ENCODE measurements at regions not wholly inside any gene's neighbourhood (a gene's known extent, or its start where the extent isn't known, plus 50 kb on each side); places are given as distances from the start of the nearest gene placed in this dataset.

DNA sequence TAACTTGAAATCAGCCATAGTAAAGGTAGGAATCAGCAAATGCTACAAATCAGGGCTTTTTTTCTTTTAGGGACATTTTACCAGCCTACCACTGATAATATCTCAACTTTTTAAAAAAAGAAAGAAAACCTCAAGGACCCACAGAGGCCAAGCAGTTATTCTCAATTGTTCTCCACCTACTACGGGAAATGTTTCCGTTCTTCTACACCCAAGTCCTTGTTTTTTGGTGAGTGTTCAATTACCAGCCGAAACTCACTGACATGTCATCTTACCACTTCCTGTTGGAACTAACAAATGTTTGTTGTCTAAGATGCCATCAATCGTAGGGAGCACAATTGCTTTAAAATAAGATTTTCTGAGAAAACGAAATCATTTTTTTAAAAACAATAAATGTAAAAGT, 50.2 kb upstream of the CDK1 start:
- intact Hi-C loops (cut with DNase I, micrococcal nuclease) = no loop called here
- DNase-seq (no peak), ATAC-seq (no peak)
- Histone ChIP-seq H3K36me3 (ENCODE audit: low read depth) (no peaks in the 10 kb centered on the region), H3K4me1 (ENCODE audit: low read depth) (no peaks in the 10 kb centered on the region), H3K4me3 (no peak overlapping the region), H3K9me3 (no peaks in the 10 kb centered on the region)
- no peak for TF ChIP-seq CTCF (IDR thresholded peaks at IDR 0.05)

DNA sequence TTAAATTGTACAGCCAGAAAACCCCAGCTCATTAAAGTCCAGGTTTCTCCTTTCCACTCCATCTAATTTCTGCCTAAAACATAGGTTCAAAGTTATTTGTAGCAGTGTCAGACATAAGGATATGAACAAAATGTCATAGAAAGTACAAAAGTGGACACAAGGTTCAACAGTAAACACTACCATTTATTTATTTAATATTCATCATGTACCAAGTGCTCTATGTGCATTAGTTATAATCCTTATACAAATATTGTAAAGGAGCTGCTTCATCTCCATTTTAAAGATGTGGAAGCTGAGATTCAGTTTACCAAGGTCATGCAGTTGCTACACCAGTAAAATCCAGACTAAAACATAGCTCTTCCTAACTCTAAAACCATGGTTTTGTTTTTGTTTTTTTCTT, 52.0 kb upstream of the CDK1 start:
- Histone ChIP-seq H3K9me3 (no peaks in the 10 kb centered on the region), H3K4me1 (ENCODE audit: low read depth) (no peaks in the 10 kb centered on the region), H3K4me3 (no peak overlapping the region), H3K36me3 (ENCODE audit: low read depth) (no peaks in the 10 kb centered on the region)
- no peak for ATAC-seq
- intact Hi-C loops (cut with DNase I, micrococcal nuclease) = no loop called here
- DNase-seq = no peak
- no peak for TF ChIP-seq CTCF (IDR thresholded peaks at IDR 0.05)

- no peaks in the 10 kb centered on the region for H3K36me3 ChIP-seq (ENCODE audit: low read depth)
- no peaks in the 10 kb centered on the region for H3K4me1 ChIP-seq (ENCODE audit: low read depth)
- H3K4me3 ChIP-seq = no peak overlapping the region
- H3K9me3 ChIP-seq = no peaks in the 10 kb centered on the region
- ATAC-seq (no peak), DNase-seq (no peak)
- no peak for TF ChIP-seq CTCF (IDR thresholded peaks at IDR 0.05)
- intact Hi-C loops (cut with DNase I, micrococcal nuclease) = no loop called here
Measured at GRCh38 chr10:60722623-60723022, 55.7 kb upstream of the CDK1 start.

DNA sequence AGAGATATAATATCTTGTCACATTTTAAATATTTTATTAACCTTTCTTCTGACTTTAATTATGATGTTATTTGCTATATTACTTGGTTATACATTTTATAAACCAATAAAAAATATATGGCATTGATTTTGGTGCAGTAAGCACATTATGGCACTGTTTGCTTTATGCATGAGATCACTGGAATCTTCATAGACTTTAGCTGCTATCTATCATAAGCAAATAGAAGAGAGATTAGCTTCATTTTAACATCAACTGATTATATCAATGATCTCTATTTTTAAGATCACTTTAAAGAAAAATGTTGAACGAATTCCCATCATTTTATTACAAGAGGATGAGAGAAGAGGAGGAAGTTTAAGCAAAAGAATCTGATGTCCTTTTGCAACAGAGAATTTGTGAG, 58.6 kb upstream of the CDK1 start:
- intact Hi-C loops (cut with DNase I, micrococcal nuclease) = no loop called here
- no peak for ATAC-seq
- H3K4me3 ChIP-seq = no peak overlapping the region

GRCh38 chr10:60718886-60719285, 59.4 kb upstream of the CDK1 start:
- ATAC-seq = no peak
- intact Hi-C loops (cut with DNase I, micrococcal nuclease) = no loop called here
- Histone ChIP-seq H3K9me3 (no peaks in the 10 kb centered on the region), H3K4me1 (ENCODE audit: low read depth) (no peaks in the 10 kb centered on the region), H3K4me3 (no peak overlapping the region), H3K36me3 (ENCODE audit: low read depth) (no peaks in the 10 kb centered on the region)
- no peak for DNase-seq
- TF ChIP-seq CTCF (IDR thresholded peaks at IDR 0.05) = no peak

More for the DNA sequence above, 58.6 kb upstream of the CDK1 start:
- Histone ChIP-seq H3K36me3 (ENCODE audit: low read depth) (no peaks in the 10 kb centered on the region), H3K9me3 (no peaks in the 10 kb centered on the region), H3K4me1 (ENCODE audit: low read depth) (no peaks in the 10 kb centered on the region)
- no peak for TF ChIP-seq CTCF (IDR thresholded peaks at IDR 0.05)
- no peak for DNase-seq

DNA sequence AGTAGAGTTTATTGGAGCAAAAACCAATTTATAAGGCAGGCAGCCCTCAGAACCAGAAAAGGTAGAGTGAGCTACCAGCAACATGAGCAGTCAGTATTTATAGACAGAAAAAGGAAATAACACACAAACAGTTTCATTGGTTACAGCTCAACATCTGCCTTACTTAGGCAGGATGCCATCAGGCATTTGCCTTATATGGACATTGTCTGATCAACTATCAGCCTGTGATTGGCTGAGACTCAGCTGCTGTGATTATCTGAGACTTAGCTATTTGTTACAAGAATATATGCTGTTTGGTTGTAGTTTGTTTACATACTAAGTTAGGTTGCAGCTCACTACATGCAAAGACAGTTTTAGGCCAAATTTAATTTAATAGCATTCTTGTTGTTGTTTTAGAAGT, 60.4 kb upstream of the CDK1 start:
- TF ChIP-seq CTCF (IDR thresholded peaks at IDR 0.05) = no peak
- no peak for ATAC-seq
- no peak for DNase-seq
- Histone ChIP-seq H3K4me1 (ENCODE audit: low read depth) (no peaks in the 10 kb centered on the region), H3K4me3 (no peak overlapping the region), H3K9me3 (no peaks in the 10 kb centered on the region), H3K36me3 (ENCODE audit: low read depth) (no peaks in the 10 kb centered on the region)
- intact Hi-C loops (cut with DNase I, micrococcal nuclease) = no loop called here

All from mucosa of descending colon (tissue), 3 donors.